SK-N-SH (cell line): ENCODE measurements at regions not wholly inside any gene's neighbourhood (a gene's known extent, or its start where the extent isn't known, plus 50 kb on each side); places are given as distances from the start of the nearest gene placed in this dataset.

ENCODE experiments used
- CTCF ChIA-PET: fragments of 300-600, 350-600 bp; formaldehyde crosslinking; extraction: SDS; loops from one replicate; lab custom pipeline; 2021; lab: Yijun Ruan, JAX
- POLR2A ChIA-PET: fragments of 350-600 bp; sonication (Branson Sonifier 250); formaldehyde crosslinking; extraction: SDS; loops from one replicate; lab custom pipeline; 2020; ENCODE audit warnings: antibody characterized with exemption, inconsistent platforms; lab: Yijun Ruan, JAX
- DNase-seq: peaks from one replicate; pipeline ENCODE4 v3.0.0; 2012
- H2AFZ ChIP-seq: fragments of 200-600 bp; sonication (generic); 2 replicates; pipeline ENCODE4 v1.8.1; 2016; ENCODE audit warnings: antibody characterized with exemption, mild to moderate bottlenecking, low read depth
- H3F3A ChIP-seq: fragments of 200-600 bp; sonication (generic); replicated peaks from 2 replicates; pipeline ENCODE3; 2016; ENCODE audit warnings: antibody characterized with exemption, mild to moderate bottlenecking; ENCODE audit not compliant: insufficient read depth
- H3K27ac ChIP-seq, 2 experiments: fragments of 200-500 bp in 1 of 2; fragments of 200-600 bp in 1 of 2; sonication (Bioruptor generic) in 1 of 2; sonication (generic), shearing (Covaris generic) in 1 of 2; 2 replicates each; pipeline versions ENCODE4 v1.5.1 to v1.6.1; 2014 to 2016; ENCODE audit warnings: low read depth in 2 of 2, inconsistent platforms in 1 of 2, low read length in 1 of 2, mild to moderate bottlenecking in 1 of 2, mixed read lengths in 1 of 2
- H3K27me3 ChIP-seq: fragments of 200-600 bp; sonication (generic), shearing (Covaris generic); 2 replicates; pipeline ENCODE4 v1.6.1; 2016; ENCODE audit warnings: mixed run types; ENCODE audit not compliant: insufficient read depth
- H3K36me3 ChIP-seq, 2 experiments: fragments of 200-500 bp in 1 of 2; fragments of 200-600 bp in 1 of 2; sonication (Bioruptor generic) in 1 of 2; sonication (generic) in 1 of 2; replicated peaks in 1 of 2; 2 replicates each; pipeline versions ENCODE3 to v1.5.1; 2014 to 2016; ENCODE audit warnings: low read length in 1 of 2, mild to moderate bottlenecking in 1 of 2; ENCODE audit not compliant: insufficient read depth in 2 of 2, control insufficient read depth in 1 of 2
- H3K4me1 ChIP-seq, 2 experiments: fragments of 200-500 bp in 1 of 2; fragments of 200-600 bp in 1 of 2; sonication (Bioruptor generic) in 1 of 2; sonication (generic), shearing (Covaris generic) in 1 of 2; 2 replicates each; pipeline versions ENCODE4 v1.5.1 to v1.6.1; 2014 to 2016; ENCODE audit warnings: low read depth in 1 of 2, low read length in 1 of 2, mixed run types in 1 of 2; ENCODE audit not compliant: insufficient read depth in 2 of 2, control insufficient read depth in 1 of 2
- H3K4me2 ChIP-seq: fragments of 200-600 bp; sonication (generic), shearing (Covaris generic); 2 replicates; pipeline ENCODE4 v1.6.1; 2017; ENCODE audit warnings: mixed run types
- H3K4me3 ChIP-seq, 2 experiments: fragments of 200-500 bp in 1 of 2; fragments of 200-600 bp in 1 of 2; sonication (Bioruptor generic) in 1 of 2; sonication (generic), shearing (Covaris generic) in 1 of 2; 2 replicates each; pipeline versions ENCODE4 v1.5.1 to v1.8.1; 2014 to 2016; ENCODE audit warnings: low read depth in 2 of 2, inconsistent platforms in 1 of 2, low read length in 1 of 2, mild to moderate bottlenecking in 1 of 2, mixed read lengths in 1 of 2, moderate library complexity in 1 of 2
- H3K79me2 ChIP-seq: fragments of 200-600 bp; sonication (generic); 2 replicates; pipeline ENCODE4 v1.8.1; 2017; ENCODE audit warnings: mild to moderate bottlenecking; ENCODE audit not compliant: insufficient read depth
- H3K9ac ChIP-seq: fragments of 200-600 bp; sonication (generic); 2 replicates; pipeline ENCODE4 v1.6.1; 2017; ENCODE audit warnings: mixed run types
- H3K9me2 ChIP-seq: fragments of 200-600 bp; sonication (generic); 2 replicates; pipeline ENCODE4 v1.6.1; 2017; ENCODE audit warnings: mixed run types
- H3K9me3 ChIP-seq: fragments of 200-600 bp; sonication (generic); 2 replicates; pipeline ENCODE4 v1.6.1; 2017; ENCODE audit warnings: mixed run types, mild to moderate bottlenecking, moderate library complexity
- H4K20me1 ChIP-seq: fragments of 200-600 bp; sonication (generic); 2 replicates; pipeline ENCODE4 v1.6.1; 2017; ENCODE audit warnings: mild to moderate bottlenecking, mixed run types; ENCODE audit not compliant: insufficient read depth
- EP300 ChIP-seq, 2 experiments: IDR thresholded peaks; 2 replicates each; pipeline versions ENCODE4 v1.4.0 to v1.6.1; 2012; ENCODE audit warnings: borderline replicate concordance in 1 of 2, low read depth in 1 of 2, low read length in 1 of 2
- GATA2 ChIP-seq: sonication (generic); formaldehyde crosslinking; IDR thresholded peaks from 2 replicates; pipeline ENCODE4 v1.5.0; 2020; ENCODE audit warnings: mild to moderate bottlenecking, missing genetic modification reagents
- JUND ChIP-seq: IDR thresholded peaks from 2 replicates; pipeline ENCODE4 v1.4.0; 2012
- MAX ChIP-seq: IDR thresholded peaks from 2 replicates; pipeline ENCODE4 v1.4.0; 2012; ENCODE audit warnings: low read depth
- MEF2A ChIP-seq: IDR thresholded peaks from 2 replicates; pipeline ENCODE4 v1.4.0; 2012; ENCODE audit warnings: low read depth, borderline replicate concordance
- MXI1 ChIP-seq: IDR thresholded peaks from 2 replicates; pipeline ENCODE4 v1.6.1; 2012; ENCODE audit warnings: mild to moderate bottlenecking, low read depth, low read length, improper control_type of control experiment
- RCOR1 ChIP-seq: fragments of 150-350 bp; IDR thresholded peaks from 2 replicates; pipeline ENCODE4 v1.6.1; 2017; ENCODE audit warnings: antibody characterized with exemption, low read length
- REST ChIP-seq: IDR thresholded peaks from 2 replicates; pipeline ENCODE4 v1.6.1; 2012; ENCODE audit warnings: mild to moderate bottlenecking, low read depth, low read length, moderate library complexity
- RXRA ChIP-seq: IDR thresholded peaks from 2 replicates; pipeline ENCODE4 v1.4.0; 2012; ENCODE audit warnings: low read depth, mild to moderate bottlenecking, borderline replicate concordance
- SIN3A ChIP-seq: IDR thresholded peaks from 2 replicates; pipeline ENCODE4 v1.6.1; 2012; ENCODE audit warnings: low read depth, mild to moderate bottlenecking, low read length, moderate library complexity, borderline replicate concordance
- USF2 ChIP-seq: fragments of 150-350 bp; IDR thresholded peaks from 2 replicates; pipeline ENCODE4 v1.6.1; 2017; ENCODE audit warnings: antibody characterized with exemption, low read length, low read depth, borderline replicate concordance
- TF ChIP-seq, protein P1 (sequence below): IDR thresholded peaks from 2 replicates; pipeline ENCODE4 v1.4.0; 2012; ENCODE audit warnings: low read depth, borderline replicate concordance
- TF ChIP-seq, protein P2 (sequence below): IDR thresholded peaks from 2 replicates; pipeline ENCODE4; 2012
- TF ChIP-seq, protein P3 (sequence below): fragments of 150-350 bp; IDR thresholded peaks from 2 replicates; pipeline ENCODE4 v1.6.1; 2016; ENCODE audit warnings: mild to moderate bottlenecking, low read depth, low read length

DNA sequence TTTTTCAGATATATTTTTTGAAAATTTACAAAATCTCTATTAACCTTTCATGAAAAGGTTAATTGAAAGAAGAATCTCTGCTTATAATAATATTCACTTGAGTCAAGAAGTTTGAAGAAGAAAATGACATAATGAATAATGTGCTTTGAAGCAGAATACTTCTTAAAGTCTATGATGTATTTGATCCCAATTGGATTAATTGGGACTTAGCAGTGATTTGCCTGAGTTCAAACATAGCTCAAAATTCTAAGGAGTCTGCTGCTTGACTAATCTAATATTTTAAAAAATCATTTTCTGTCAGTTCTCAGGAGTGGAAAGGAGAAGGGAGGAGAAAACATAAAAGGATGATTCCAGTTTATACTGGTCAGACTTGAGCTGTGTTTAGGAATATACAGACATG is 1150.4 kb upstream of the INTU start:
- Histone ChIP-seq H3F3A (no peaks in the 10 kb centered on the region), H4K20me1 (no peaks in the 10 kb centered on the region), H3K4me3 (no peak overlapping the region), H3K27me3 (no peaks in the 10 kb centered on the region), H3K36me3 (no peaks in the 10 kb centered on the region), H3K9me2 (no peaks in the 10 kb centered on the region), H3K4me2 (no peak overlapping the region), H3K79me2 (no peaks in the 10 kb centered on the region), H3K9ac (no peak overlapping the region), H2AFZ (no peak overlapping the region), H3K4me1 (no peaks in the 10 kb centered on the region), H3K9me3 (no peaks in the 10 kb centered on the region), H3K27ac (no peak overlapping the region)
- no peak for TF ChIP-seq MAX
- TF ChIP-seq REST = no peak
- TF ChIP-seq MXI1 = no peak
- no peak for TF ChIP-seq RCOR1
- TF ChIP-seq JUND = no peak
- no peak for TF ChIP-seq MEF2A
- TF ChIP-seq GATA2 (CRISPR knock-in tag) = no peak
- TF ChIP-seq, protein P1, sequence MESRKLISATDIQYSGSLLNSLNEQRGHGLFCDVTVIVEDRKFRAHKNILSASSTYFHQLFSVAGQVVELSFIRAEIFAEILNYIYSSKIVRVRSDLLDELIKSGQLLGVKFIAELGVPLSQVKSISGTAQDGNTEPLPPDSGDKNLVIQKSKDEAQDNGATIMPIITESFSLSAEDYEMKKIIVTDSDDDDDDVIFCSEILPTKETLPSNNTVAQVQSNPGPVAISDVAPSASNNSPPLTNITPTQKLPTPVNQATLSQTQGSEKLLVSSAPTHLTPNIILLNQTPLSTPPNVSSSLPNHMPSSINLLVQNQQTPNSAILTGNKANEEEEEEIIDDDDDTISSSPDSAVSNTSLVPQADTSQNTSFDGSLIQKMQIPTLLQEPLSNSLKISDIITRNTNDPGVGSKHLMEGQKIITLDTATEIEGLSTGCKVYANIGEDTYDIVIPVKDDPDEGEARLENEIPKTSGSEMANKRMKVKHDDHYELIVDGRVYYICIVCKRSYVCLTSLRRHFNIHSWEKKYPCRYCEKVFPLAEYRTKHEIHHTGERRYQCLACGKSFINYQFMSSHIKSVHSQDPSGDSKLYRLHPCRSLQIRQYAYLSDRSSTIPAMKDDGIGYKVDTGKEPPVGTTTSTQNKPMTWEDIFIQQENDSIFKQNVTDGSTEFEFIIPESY = no peak
- TF ChIP-seq SIN3A = no peak
- no peak for TF ChIP-seq USF2
- TF ChIP-seq, protein P2, sequence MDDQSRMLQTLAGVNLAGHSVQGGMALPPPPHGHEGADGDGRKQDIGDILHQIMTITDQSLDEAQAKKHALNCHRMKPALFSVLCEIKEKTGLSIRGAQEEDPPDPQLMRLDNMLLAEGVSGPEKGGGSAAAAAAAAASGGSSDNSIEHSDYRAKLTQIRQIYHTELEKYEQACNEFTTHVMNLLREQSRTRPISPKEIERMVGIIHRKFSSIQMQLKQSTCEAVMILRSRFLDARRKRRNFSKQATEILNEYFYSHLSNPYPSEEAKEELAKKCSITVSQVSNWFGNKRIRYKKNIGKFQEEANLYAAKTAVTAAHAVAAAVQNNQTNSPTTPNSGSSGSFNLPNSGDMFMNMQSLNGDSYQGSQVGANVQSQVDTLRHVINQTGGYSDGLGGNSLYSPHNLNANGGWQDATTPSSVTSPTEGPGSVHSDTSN = no peak
- no peak for TF ChIP-seq RXRA
- TF ChIP-seq EP300 (IDR thresholded peaks at IDR 0.05; ENCODE audit: borderline replicate concordance in 1 of 2, low read depth in 1 of 2, low read length in 1 of 2) = no peak
- TF ChIP-seq, protein P3, sequence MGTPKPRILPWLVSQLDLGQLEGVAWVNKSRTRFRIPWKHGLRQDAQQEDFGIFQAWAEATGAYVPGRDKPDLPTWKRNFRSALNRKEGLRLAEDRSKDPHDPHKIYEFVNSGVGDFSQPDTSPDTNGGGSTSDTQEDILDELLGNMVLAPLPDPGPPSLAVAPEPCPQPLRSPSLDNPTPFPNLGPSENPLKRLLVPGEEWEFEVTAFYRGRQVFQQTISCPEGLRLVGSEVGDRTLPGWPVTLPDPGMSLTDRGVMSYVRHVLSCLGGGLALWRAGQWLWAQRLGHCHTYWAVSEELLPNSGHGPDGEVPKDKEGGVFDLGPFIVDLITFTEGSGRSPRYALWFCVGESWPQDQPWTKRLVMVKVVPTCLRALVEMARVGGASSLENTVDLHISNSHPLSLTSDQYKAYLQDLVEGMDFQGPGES = no peak
- ChIA-PET POLR2A (no interaction called here), CTCF (interaction anchor here (0.6 to 1.0 kb wide), 3 partner anchors 14 to 938 kb away, joined by 3 read pairs; no protein-coding TSS in a partner anchor)
- no peak for DNase-seq
